ENCODE measurements at regions not wholly inside any gene's neighbourhood (a gene's known extent, or its start where the extent isn't known, plus 50 kb on each side); places are given as distances from the start of the nearest gene placed in this dataset.

GRCh38 chr15:97748576-97748975 lies 211.9 kb upstream of the ARRDC4 start:
- no peak for TF ChIP-seq TFAP4 (IDR thresholded peaks at IDR 0.05; ENCODE audit: borderline replicate concordance, low read depth)
- no peak for TF ChIP-seq CHD4 (IDR thresholded peaks at IDR 0.05; ENCODE audit: borderline replicate concordance, low read length)
- no peak for TF ChIP-seq MYNN (CRISPR knock-in tag; IDR thresholded peaks at IDR 0.05; ENCODE audit: low read depth)
- no peak for TF ChIP-seq ZFX (CRISPR knock-in tag; IDR thresholded peaks at IDR 0.05; ENCODE audit: low read depth)
- TF ChIP-seq POLR2A (IDR thresholded peaks at IDR 0.05; ENCODE audit: insufficient read depth in 1 of 2, low read depth in 2 of 2, low read length in 2 of 2), result no peak

All from HepG2 (cell line).